H1 (cell line): ENCODE measurements at regions not wholly inside any gene's neighbourhood (a gene's known extent, or its start where the extent isn't known, plus 50 kb on each side); places are given as distances from the start of the nearest gene placed in this dataset.

Experiments
- CTCF ChIA-PET: fragments of 300-600 bp; sonication (Branson Sonifier 250); formaldehyde crosslinking; loops from one replicate; lab custom pipeline; 2021; ENCODE audit not compliant: partially characterized antibody; lab: Charles Lee
- POLR2A ChIA-PET: fragments of 300-600 bp; sonication (Branson Sonifier 250); formaldehyde crosslinking; loops from one replicate; lab custom pipeline; 2021; ENCODE audit warnings: inconsistent platforms; ENCODE audit not compliant: partially characterized antibody; lab: Charles Lee
- DNase-seq, 2 experiments: peaks; one replicate each; pipeline versions ENCODE4 v3.0.0 to v3.0.0-alpha.2; 2010 to 2022; ENCODE audit warnings: low spot score in 2 of 2, low read depth in 1 of 2, mixed read lengths in 1 of 2
- FAIRE-seq: peaks from 2 replicates; lab custom pipeline; 2011; peaks lifted over from hg19 to GRCh38; lab: Jason Lieb, UNC
- H2AFZ ChIP-seq: 2 replicates; pipeline ENCODE4 v1.8.1; 2012; ENCODE audit warnings: low read length, inconsistent platforms
- H2AK5ac ChIP-seq: 2 replicates; pipeline ENCODE4 v1.6.1; 2013; ENCODE audit warnings: low read depth, low read length
- H2BK120ac ChIP-seq: replicated peaks from 2 replicates; pipeline ENCODE3; 2013; ENCODE audit warnings: low read depth, low read length, inconsistent platforms
- H2BK12ac ChIP-seq: 2 replicates; pipeline ENCODE4 v1.6.1; 2013; ENCODE audit warnings: low read depth, low read length
- H2BK15ac ChIP-seq: 2 replicates; pipeline ENCODE4 v1.6.1; 2013; ENCODE audit warnings: low read length
- H2BK20ac ChIP-seq: 2 replicates; pipeline ENCODE4 v1.6.1; 2013; ENCODE audit warnings: low read length
- H2BK5ac ChIP-seq: 2 replicates; pipeline ENCODE4 v1.6.1; 2013; ENCODE audit warnings: low read depth, low read length
- H3K14ac ChIP-seq: 2 replicates; pipeline ENCODE4 v1.6.1; 2013; ENCODE audit warnings: inconsistent platforms; ENCODE audit not compliant: insufficient read length
- H3K18ac ChIP-seq: 2 replicates; pipeline ENCODE4 v1.6.1; 2013; ENCODE audit warnings: low read length; ENCODE audit errors: extremely low read depth
- H3K23ac ChIP-seq: 2 replicates; pipeline ENCODE4 v1.6.1; 2013; ENCODE audit warnings: inconsistent platforms; ENCODE audit not compliant: insufficient read length
- H3K23me2 ChIP-seq: 2 replicates; pipeline ENCODE4 v1.6.1; 2013; ENCODE audit warnings: low read depth, low read length
- H3K27ac ChIP-seq: 2 replicates; pipeline ENCODE4 v1.6.1; 2011; ENCODE audit warnings: low read depth, low read length, inconsistent platforms
- H3K27me3 ChIP-seq, 4 experiments: replicated peaks in 1 of 4; 1 replicate in 1 of 4; 2 replicates in 3 of 4; pipeline versions ENCODE4 v1.6.1 to v1.8.1; 2011 to 2013; ENCODE audit warnings: low read length in 3 of 4, mild to moderate bottlenecking in 3 of 4, inconsistent platforms in 2 of 4, mixed read lengths in 2 of 4, moderate library complexity in 1 of 4; ENCODE audit not compliant: control insufficient read depth in 3 of 4, insufficient read depth in 3 of 4; ENCODE audit errors: extremely low read depth in 1 of 4
- H3K36me3 ChIP-seq, 4 experiments: 2 replicates each; pipeline versions ENCODE4 v1.6.1 to v1.8.1; 2011 to 2013; ENCODE audit warnings: mild to moderate bottlenecking in 4 of 4, low read length in 3 of 4, moderate library complexity in 2 of 4, control low read depth in 1 of 4, inconsistent platforms in 1 of 4; ENCODE audit not compliant: insufficient read depth in 4 of 4, control insufficient read depth in 2 of 4
- H3K4ac ChIP-seq: replicated peaks from 2 replicates; pipeline ENCODE3; 2013; ENCODE audit warnings: low read length, low read depth, mixed read lengths, inconsistent platforms; ENCODE audit not compliant: insufficient read length
- H3K4me1 ChIP-seq, 4 experiments: replicated peaks in 1 of 4; 1 replicate in 1 of 4; 2 replicates in 3 of 4; pipeline versions ENCODE4 v1.6.1 to v1.8.1; 2011 to 2013; ENCODE audit warnings: low read length in 3 of 4, inconsistent platforms in 2 of 4, mixed read lengths in 1 of 4; ENCODE audit not compliant: insufficient read depth in 4 of 4, control insufficient read depth in 3 of 4
- H3K4me2 ChIP-seq, 2 experiments: 2 replicates each; pipeline versions ENCODE4 v1.6.1 to v1.8.1; 2011 to 2013; ENCODE audit warnings: low read depth in 2 of 2, low read length in 2 of 2, control low read depth in 1 of 2, inconsistent platforms in 1 of 2, mild to moderate bottlenecking in 1 of 2; ENCODE audit not compliant: insufficient read depth in 1 of 2
- H3K4me3 ChIP-seq, 4 experiments: fragments of 200-600, 300-600 bp in 1 of 4; sonication (generic), shearing (Covaris generic), sonication (Bioruptor Twin) in 1 of 4; 2 replicates each; pipeline versions ENCODE4 v1.5.1 to v1.8.1; 2011 to 2016; ENCODE audit warnings: low read length in 4 of 4, low read depth in 3 of 4, control low read depth in 2 of 4, inconsistent platforms in 2 of 4, mild to moderate bottlenecking in 2 of 4, mixed read lengths in 1 of 4, moderate library complexity in 1 of 4; ENCODE audit not compliant: insufficient read depth in 2 of 4; ENCODE audit errors: extremely low read depth in 1 of 4
- H3K56ac ChIP-seq: replicated peaks from 2 replicates; pipeline ENCODE3; 2013; ENCODE audit warnings: low read depth, mild to moderate bottlenecking, mixed read lengths, low read length, inconsistent platforms; ENCODE audit not compliant: insufficient read length
- H3K79me1 ChIP-seq: 2 replicates; pipeline ENCODE4 v1.6.1; 2013; ENCODE audit warnings: low read depth, low read length, control low read depth
- H3K79me2 ChIP-seq, 2 experiments: 2 replicates each; pipeline versions ENCODE4 v1.6.1 to v1.8.1; 2012 to 2013; ENCODE audit warnings: low read length in 2 of 2, mild to moderate bottlenecking in 2 of 2, inconsistent platforms in 1 of 2; ENCODE audit not compliant: insufficient read depth in 2 of 2, control insufficient read depth in 1 of 2
- H3K9ac ChIP-seq, 4 experiments: replicated peaks in 1 of 4; 1 replicate in 1 of 4; 2 replicates in 3 of 4; pipeline versions ENCODE4 v1.6.1 to v1.8.1; 2011 to 2013; ENCODE audit warnings: low read depth in 3 of 4, low read length in 3 of 4, control low read depth in 2 of 4, mild to moderate bottlenecking in 2 of 4, moderate library complexity in 2 of 4, inconsistent platforms in 1 of 4; ENCODE audit errors: extremely low read depth in 1 of 4
- H3K9me3 ChIP-seq, 2 experiments: 2 replicates each; pipeline versions ENCODE4 v1.6.1 to v1.8.1; 2012 to 2013; ENCODE audit warnings: mild to moderate bottlenecking in 2 of 2, moderate library complexity in 2 of 2, control low read depth in 1 of 2, inconsistent platforms in 1 of 2, low read depth in 1 of 2, low read length in 1 of 2, mixed read lengths in 1 of 2; ENCODE audit not compliant: insufficient read depth in 2 of 2
- H4K20me1 ChIP-seq, 2 experiments: replicated peaks in 1 of 2; 2 replicates each; pipeline versions ENCODE3 to v1.8.1; 2011 to 2013; ENCODE audit warnings: inconsistent platforms in 2 of 2, low read length in 2 of 2, mild to moderate bottlenecking in 1 of 2; ENCODE audit not compliant: insufficient read depth in 2 of 2, control insufficient read depth in 1 of 2
- H4K5ac ChIP-seq: 2 replicates; pipeline ENCODE4 v1.6.1; 2013; ENCODE audit warnings: low read length, low read depth, mixed read lengths, inconsistent platforms; ENCODE audit not compliant: insufficient read length
- H4K8ac ChIP-seq: 2 replicates; pipeline ENCODE4 v1.8.0; 2013; ENCODE audit warnings: mild to moderate bottlenecking, moderate library complexity, low read length, inconsistent platforms; ENCODE audit not compliant: insufficient read depth; ENCODE audit errors: extremely low read depth
- H4K91ac ChIP-seq: replicated peaks from 2 replicates; pipeline ENCODE3; 2013; ENCODE audit warnings: low read length, mixed read lengths, inconsistent platforms; ENCODE audit not compliant: insufficient read length
- BRCA1 ChIP-seq: IDR thresholded peaks from 2 replicates; pipeline ENCODE4 v1.6.1; 2012; ENCODE audit warnings: low read depth, low read length, improper control_type of control experiment
- CTBP2 ChIP-seq: IDR thresholded peaks from 2 replicates; pipeline ENCODE4 v1.7.0; 2011; ENCODE audit warnings: borderline replicate concordance, mild to moderate bottlenecking, moderate library complexity, mixed read lengths, low read length; ENCODE audit not compliant: insufficient read depth, insufficient read length
- E2F6 ChIP-seq: IDR thresholded peaks from 2 replicates; pipeline ENCODE4 v1.6.1; 2012; ENCODE audit warnings: inconsistent platforms
- EP300 ChIP-seq, 2 experiments: IDR thresholded peaks; 1 replicate in 1 of 2; 2 replicates in 1 of 2; pipeline ENCODE4 v1.6.1; 2011 to 2012; ENCODE audit warnings: low read depth in 2 of 2, low read length in 2 of 2, mild to moderate bottlenecking in 2 of 2, borderline replicate concordance in 1 of 2, inconsistent platforms in 1 of 2, moderate library complexity in 1 of 2
- HDAC2 ChIP-seq, 2 experiments: fragments of 300-600 bp in 1 of 2; sonication (generic) in 1 of 2; IDR thresholded peaks; 2 replicates each; pipeline ENCODE4 v1.6.1; 2011 to 2012; ENCODE audit warnings: low read depth in 2 of 2, low read length in 2 of 2, mild to moderate bottlenecking in 2 of 2, moderate library complexity in 2 of 2, borderline replicate concordance in 1 of 2, inconsistent platforms in 1 of 2
- HDAC6 ChIP-seq: IDR thresholded peaks from one replicate; pipeline ENCODE4 v1.7.1; 2012; ENCODE audit warnings: low read depth, mild to moderate bottlenecking, inconsistent platforms, low read length, moderate library complexity
- JUN ChIP-seq: IDR thresholded peaks from 2 replicates; pipeline ENCODE4 v1.6.1; 2011; ENCODE audit warnings: low read depth, mild to moderate bottlenecking, improper control_type of control experiment, low read length
- PHF8 ChIP-seq: fragments of 200-600 bp; sonication (generic); conservative IDR thresholded peaks from 2 replicates; pipeline ENCODE4 v1.7.1; 2012; ENCODE audit warnings: low read depth, mild to moderate bottlenecking, inconsistent platforms, low read length, moderate library complexity
- POLR2A ChIP-seq, 2 experiments: IDR thresholded peaks; 1 replicate in 1 of 2; 2 replicates in 1 of 2; pipeline ENCODE4 v1.6.1; 2011; ENCODE audit warnings: low read depth in 2 of 2, low read length in 2 of 2, mild to moderate bottlenecking in 2 of 2; ENCODE audit errors: control extremely low read depth in 1 of 2
- POU5F1 ChIP-seq: IDR thresholded peaks from 2 replicates; pipeline ENCODE4 v1.6.1; 2011; ENCODE audit warnings: low read depth, mild to moderate bottlenecking, low read length, moderate library complexity
- RFX5 ChIP-seq: IDR thresholded peaks from 2 replicates; pipeline ENCODE4 v1.6.1; 2011; ENCODE audit warnings: low read depth, low read length, improper control_type of control experiment, borderline replicate concordance
- SAP30 ChIP-seq: fragments of 300-600 bp; sonication (generic); IDR thresholded peaks from 2 replicates; pipeline ENCODE4 v1.7.1; 2012; ENCODE audit warnings: low read length, moderate library complexity, mild to moderate bottlenecking, inconsistent platforms; ENCODE audit not compliant: insufficient read depth, insufficient replicate concordance
- SIX5 ChIP-seq: IDR thresholded peaks from 2 replicates; pipeline ENCODE4 v1.6.1; 2011; ENCODE audit warnings: mild to moderate bottlenecking, low read depth, low read length
- SUZ12 ChIP-seq: fragments of 200-600 bp; sonication (generic); IDR thresholded peaks from 2 replicates; pipeline ENCODE4 v1.6.1; 2012; ENCODE audit warnings: mild to moderate bottlenecking, inconsistent platforms, low read length, moderate library complexity, mixed read lengths
- YY1 ChIP-seq: IDR thresholded peaks from 2 replicates; pipeline ENCODE4 v1.6.1; 2011; ENCODE audit warnings: low read depth, mild to moderate bottlenecking, low read length

GRCh38 chr3:6770397-6770690 is 90.6 kb upstream of the GRM7 start:
- no peak overlapping the region for H3K56ac ChIP-seq
- no peak overlapping the region for H2AK5ac ChIP-seq
- H4K8ac ChIP-seq, result no peak overlapping the region
- H3K9me3 ChIP-seq, result no peaks in the 10 kb centered on the region; a peak in 1 of 4 replicates
- H3K27ac ChIP-seq, result no peak overlapping the region
- no peak overlapping the region for H3K4ac ChIP-seq
- no peak overlapping the region for H2BK20ac ChIP-seq
- no peak overlapping the region for H2BK120ac ChIP-seq
- H2BK15ac ChIP-seq, result no peak overlapping the region
- no peaks in the 10 kb centered on the region for H3K27me3 ChIP-seq
- FAIRE-seq (no peak), DNase-seq (no peak)
- POLR2A ChIA-PET, result no interaction called here
- H2BK12ac ChIP-seq, result no peak overlapping the region
- H3K36me3 ChIP-seq, result no peaks in the 10 kb centered on the region
- no peaks in the 10 kb centered on the region for H3K79me2 ChIP-seq
- H3K14ac ChIP-seq, result no peak overlapping the region
- CTCF ChIA-PET, result no interaction called here
- H3K23ac ChIP-seq, result no peak overlapping the region
- no peaks in the 10 kb centered on the region for H4K20me1 ChIP-seq
- no peak overlapping the region for H3K9ac ChIP-seq
- no peaks in the 10 kb centered on the region for H3K23me2 ChIP-seq
- no peaks in the 10 kb centered on the region for H3K79me1 ChIP-seq
- no peak overlapping the region for H4K5ac ChIP-seq
- peak overlapping the region in 1 of 4 experiments; percentile 28; a peak in 1 of 8 replicates for H3K4me3 ChIP-seq
- no peak overlapping the region for H4K91ac ChIP-seq
- H3K4me2 ChIP-seq, result peak overlapping the region in 1 of 2 experiments; percentile 72; a peak in 2 of 4 replicates
- H3K4me1 ChIP-seq, result peaks cover 0 to 11% (median 1%) of the 10 kb centered on the region in 4 experiments; a peak in 3 of 7 replicates
- peak overlapping the region; percentile 63 for H2AFZ ChIP-seq
- no peak overlapping the region for H3K18ac ChIP-seq
- H2BK5ac ChIP-seq, result 0 out of 2 replicates have a peak overlapping the region, but pooled peaks have one; percentile 2
- TF ChIP-seq HDAC2 (IDR thresholded peaks at IDR 0.05; ENCODE audit: borderline replicate concordance in 1 of 2, low read depth in 2 of 2, low read length in 2 of 2) (no peak), YY1 (no peak), SUZ12 (no peak), HDAC6 (no peak), POU5F1 (no peak), POLR2A (IDR thresholded peaks at IDR 0.05; ENCODE audit: control extremely low read depth in 1 of 2, low read depth in 2 of 2, low read length in 2 of 2) (no peak), JUN (no peak), RFX5 (no peak), E2F6 (no peak), CTBP2 (no peak), PHF8 (no peak), SAP30 (no peak), BRCA1 (no peak), EP300 (IDR thresholded peaks at IDR 0.05; ENCODE audit: borderline replicate concordance in 1 of 2, low read depth in 2 of 2, low read length in 2 of 2) (no peak), SIX5 (no peak)
